PC-3 (cell line): ENCODE measurements at regions not wholly inside any gene's neighbourhood (a gene's known extent, or its start where the extent isn't known, plus 50 kb on each side); places are given as distances from the start of the nearest gene placed in this dataset.

Experiments
- CTCF ChIP-seq: fragments of 300-600 bp; sonication (generic); conservative IDR thresholded peaks from 2 replicates; pipeline ENCODE4 v1.5.1; 2017; ENCODE audit warnings: antibody characterized with exemption, low read depth, mild to moderate bottlenecking, low read length
- EZH2 ChIP-seq: fragments of 300-600 bp; sonication (generic); IDR thresholded peaks from one replicate; pipeline ENCODE4 v1.6.1; 2017; ENCODE audit warnings: antibody characterized with exemption, mild to moderate bottlenecking, low read length; ENCODE audit not compliant: unreplicated experiment

- TF ChIP-seq CTCF (no peak), EZH2 (no peak)
These were observed 282.4 kb downstream of the ZNF326 start for GRCh38 chr1:90277270-90277669.
